ENCODE measurements at regions not wholly inside any gene's neighbourhood (a gene's known extent, or its start where the extent isn't known, plus 50 kb on each side); places are given as distances from the start of the nearest gene placed in this dataset.

DNA sequence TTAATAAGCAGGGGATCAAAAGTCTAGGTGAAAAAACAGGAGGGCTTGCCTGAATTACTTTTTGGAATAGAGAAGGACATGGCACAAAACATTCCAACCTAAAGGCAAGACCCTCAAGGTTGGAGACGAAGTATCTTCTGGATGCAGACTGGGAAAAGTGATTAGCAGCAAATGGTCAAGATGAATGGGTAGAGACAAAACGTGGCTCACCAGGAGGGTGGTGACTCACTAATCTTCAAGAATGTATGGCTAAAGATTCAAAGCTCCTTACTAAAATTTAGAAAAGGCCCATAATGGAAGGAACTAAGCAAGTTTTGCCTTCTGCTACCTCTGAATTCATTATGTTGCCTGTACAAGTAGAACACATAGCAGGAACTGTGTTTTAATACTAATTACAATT is 469.5 kb upstream of the RBFOX1 start:
- TF ChIP-seq CTCF (IDR thresholded peaks at IDR 0.05; ENCODE audit: low read depth, low read length): no peak

GRCh38 chr16:6861815-6862477 is 470.7 kb upstream of the RBFOX1 start:
- no peak for TF ChIP-seq CTCF (IDR thresholded peaks at IDR 0.05; ENCODE audit: low read depth, low read length)
- no peak for DNase-seq (ENCODE audit: extremely low read depth, low read depth)

More for the DNA sequence above, 469.5 kb upstream of the RBFOX1 start:
- DNase-seq (ENCODE audit: extremely low read depth, low read depth): no peak

- no peak for TF ChIP-seq CTCF (IDR thresholded peaks at IDR 0.05; ENCODE audit: low read depth, low read length)
- no peak for DNase-seq (ENCODE audit: extremely low read depth, low read depth)
These were observed 471.4 kb upstream of the RBFOX1 start for GRCh38 chr16:6861135-6861814.

GRCh38 chr16:6857575-6857974 is 475.1 kb upstream of the RBFOX1 start:
- DNase-seq (ENCODE audit: extremely low read depth, low read depth): no peak
- no peak for TF ChIP-seq CTCF (IDR thresholded peaks at IDR 0.05; ENCODE audit: low read depth, low read length)

DNA sequence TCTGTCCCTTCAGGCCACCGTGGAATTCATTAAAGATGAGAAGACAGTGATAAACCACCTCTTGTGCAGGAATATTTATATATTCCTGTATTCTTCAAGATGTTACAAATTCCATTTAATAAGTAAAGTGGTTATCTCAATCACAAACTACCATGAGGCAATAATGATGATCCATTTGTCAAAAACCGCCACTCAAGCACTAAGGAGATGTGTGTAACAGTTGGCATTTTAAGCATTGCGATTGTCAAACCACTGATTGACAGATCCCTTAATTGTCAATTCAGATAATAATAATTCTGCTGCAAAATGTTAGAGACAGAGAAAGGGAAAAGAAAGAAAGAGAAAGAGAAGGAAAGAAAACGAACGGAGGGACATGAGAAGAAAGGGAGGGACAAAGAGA is 476.1 kb upstream of the RBFOX1 start:
- no peak for DNase-seq (ENCODE audit: extremely low read depth, low read depth)
- TF ChIP-seq CTCF (IDR thresholded peaks at IDR 0.05; ENCODE audit: low read depth, low read length): no peak

DNA sequence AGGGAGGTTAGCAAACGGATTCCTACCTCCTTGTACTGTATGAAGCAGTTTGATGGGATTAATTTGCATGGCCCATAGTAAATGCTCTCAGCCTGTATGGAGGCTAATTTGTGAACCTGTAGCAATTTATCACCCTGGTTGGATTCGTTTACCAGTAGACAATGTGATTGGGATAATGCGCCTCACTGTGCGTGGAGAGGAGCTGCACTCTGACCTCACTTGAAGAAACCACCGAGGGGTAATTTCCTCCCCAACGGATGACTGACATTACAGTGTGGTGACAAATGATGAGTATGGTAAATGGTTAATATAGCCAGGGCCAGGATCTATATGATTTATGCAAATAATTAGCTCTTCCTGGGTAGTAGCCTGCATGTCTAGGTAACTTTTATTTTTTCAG is 479.1 kb upstream of the RBFOX1 start:
- DNase-seq (ENCODE audit: extremely low read depth, low read depth): no peak
- no peak for TF ChIP-seq CTCF (IDR thresholded peaks at IDR 0.05; ENCODE audit: low read depth, low read length)

- no peak for TF ChIP-seq CTCF (IDR thresholded peaks at IDR 0.05; ENCODE audit: low read depth, low read length)
- DNase-seq (ENCODE audit: extremely low read depth, low read depth): no peak
These were observed 479.9 kb upstream of the RBFOX1 start for GRCh38 chr16:6852643-6853225.
